Activated T-cell treated with anti-CD3 and anti-CD28 coated beads for 48 hours (primary cell): ENCODE measurements at regions not wholly inside any gene's neighbourhood (a gene's known extent, or its start where the extent isn't known, plus 50 kb on each side); places are given as distances from the start of the nearest gene placed in this dataset.
"Not testable (repeated sequence)": the region's sequence is repeated elsewhere in the genome, so short reads cannot be mapped to it uniquely, and the experiment has no call there.

Source experiments
- DNase-seq: peaks from one replicate; pipeline ENCODE4 v3.0.0-alpha.2; 2020; ENCODE audit warnings: low read depth

GRCh38 chr12:8390001-8390777, 65.6 kb upstream of the CLEC6A start:
- DNase-seq = peak; percentile 65

DNA sequence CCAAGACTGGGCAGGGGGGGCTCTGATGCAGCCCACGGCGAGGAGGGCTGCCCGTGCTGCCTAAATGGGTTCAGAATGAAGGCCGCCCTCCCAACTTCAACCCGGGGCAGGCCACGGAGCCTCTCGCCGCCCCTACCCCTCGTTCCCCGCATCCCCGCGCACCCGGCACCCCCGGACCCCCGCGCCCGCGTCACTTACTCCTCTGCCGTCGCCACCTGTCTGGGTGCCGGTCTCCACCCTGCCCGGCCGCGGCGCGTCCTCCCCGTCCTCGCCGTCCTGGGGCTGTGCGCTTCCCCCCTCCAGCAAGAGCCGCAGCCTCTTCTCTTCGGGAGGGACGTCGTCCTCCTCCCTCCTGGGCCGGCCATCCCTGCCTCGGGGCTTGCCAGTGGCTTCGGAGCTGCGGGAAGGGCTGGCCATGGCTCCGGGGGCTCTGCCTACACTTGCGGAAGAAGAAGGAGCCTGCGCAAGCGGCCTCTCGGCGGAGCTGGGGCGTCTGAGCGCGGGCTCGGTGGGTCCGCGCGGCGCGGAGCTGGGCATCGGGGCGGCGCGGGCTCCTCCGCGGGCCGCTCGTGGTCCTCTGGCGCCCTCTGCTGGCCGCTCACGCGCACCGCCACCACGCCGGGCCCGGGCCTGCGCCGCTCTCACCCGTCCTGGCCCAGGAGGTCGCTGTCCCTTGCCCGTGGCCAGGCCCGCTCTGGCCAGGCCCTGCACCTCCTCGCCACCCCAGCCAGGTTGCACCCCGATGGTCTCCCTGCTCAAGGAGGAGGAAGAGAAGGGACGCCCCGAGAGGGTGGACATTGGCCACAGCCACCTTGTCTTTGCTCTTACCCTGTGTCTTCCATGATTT, 59.3 kb upstream of the CLEC6A start:
- peak; percentile 68 for DNase-seq

- not testable (repeated sequence) for DNase-seq
These were observed 58.4 kb upstream of the CLEC6A start for GRCh38 chr12:8397378-8397777.

- not testable (repeated sequence) for DNase-seq
These were observed 56.2 kb upstream of the CLEC6A start for GRCh38 chr12:8399496-8400034.

DNA sequence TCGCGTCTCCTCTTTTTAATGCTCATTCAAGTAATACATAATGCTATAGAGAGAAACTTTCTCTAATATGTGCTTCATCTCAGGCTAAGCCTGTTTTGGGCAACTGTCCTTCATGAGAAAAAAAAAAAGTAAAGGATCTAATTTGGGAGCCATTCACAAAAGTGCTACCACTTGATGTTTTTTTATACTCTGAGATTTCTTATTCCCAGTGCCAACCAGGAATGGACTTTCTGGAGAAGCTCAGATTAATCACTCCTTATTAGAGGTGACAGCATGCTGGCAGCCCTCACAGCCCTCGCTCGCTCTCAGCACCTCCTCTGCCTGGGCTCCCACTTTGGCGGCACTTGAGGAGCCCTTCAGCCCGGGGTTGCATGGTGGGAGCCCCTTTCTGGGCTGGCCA, 51.9 kb upstream of the CLEC6A start:
- DNase-seq = not testable (repeated sequence)

DNA sequence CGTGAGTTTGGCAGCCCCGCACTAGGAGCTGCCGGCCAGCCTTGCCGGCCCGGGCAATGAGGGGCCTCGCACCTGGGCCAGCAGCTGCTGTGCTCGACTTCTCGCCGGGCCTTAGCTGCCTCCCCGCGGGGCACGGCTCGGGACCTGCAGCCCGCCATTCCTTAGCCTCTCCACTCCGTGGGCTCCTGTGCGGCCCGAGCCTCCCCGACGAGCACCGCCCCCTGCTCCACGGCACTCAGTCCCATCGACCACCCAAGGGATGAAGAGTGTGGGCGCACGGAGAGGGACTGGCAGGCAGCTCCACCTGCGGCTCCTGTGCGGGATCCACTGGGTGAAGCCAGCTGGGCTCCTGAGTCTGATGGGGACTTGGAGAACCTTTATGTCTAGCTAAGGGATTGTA, 51.4 kb upstream of the CLEC6A start:
- DNase-seq = not testable (repeated sequence)
